GM23338 (cell line): ENCODE measurements at regions not wholly inside any gene's neighbourhood (a gene's known extent, or its start where the extent isn't known, plus 50 kb on each side); places are given as distances from the start of the nearest gene placed in this dataset.

ENCODE experiments used
- ATAC-seq: fragments of 200-7000 bp; cut with Tn5 transposase; 3 replicates; pipeline ENCODE4 v1.9.1; 2020
- DNase-seq: peaks from one replicate; pipeline ENCODE4 v3.0.0-alpha.2; 2015; ENCODE audit warnings: low spot score
- H2AFZ ChIP-seq: fragments of 200-600 bp; sonication (generic); 2 replicates; pipeline ENCODE4 v1.8.0; 2016; ENCODE audit warnings: antibody characterized with exemption, mild to moderate bottlenecking, moderate library complexity
- H3F3A ChIP-seq: fragments of 200-600 bp; sonication (generic); replicated peaks from 2 replicates; pipeline ENCODE4 v1.8.0; 2017; ENCODE audit warnings: antibody characterized with exemption, mixed run types, low read depth
- H3K27ac ChIP-seq: fragments of 200-600 bp; sonication (generic); 2 replicates; pipeline ENCODE4 v1.6.1; 2016; ENCODE audit warnings: low read depth
- H3K27me3 ChIP-seq: fragments of 200-600 bp; sonication (generic); 2 replicates; pipeline ENCODE4 v1.8.0; 2016; ENCODE audit warnings: mild to moderate bottlenecking, mixed run types, moderate library complexity; ENCODE audit not compliant: insufficient read depth
- H3K36me3 ChIP-seq: fragments of 200-600 bp; sonication (generic); 2 replicates; pipeline ENCODE4 v1.8.0; 2016; ENCODE audit warnings: mild to moderate bottlenecking; ENCODE audit not compliant: insufficient read depth
- H3K4me1 ChIP-seq: fragments of 200-600 bp; sonication (generic); 2 replicates; pipeline ENCODE4 v1.8.0; 2016; ENCODE audit warnings: mild to moderate bottlenecking, moderate library complexity; ENCODE audit not compliant: insufficient read depth
- H3K4me2 ChIP-seq: fragments of 200-600 bp; sonication (generic); 2 replicates; pipeline ENCODE4 v1.7.1; 2017; ENCODE audit warnings: mixed run types
- H3K4me3 ChIP-seq: fragments of 200-600 bp; sonication (generic); 2 replicates; pipeline ENCODE4 v1.6.1; 2016; ENCODE audit warnings: mixed run types
- H3K79me2 ChIP-seq: fragments of 200-600 bp; sonication (generic); replicated peaks from 2 replicates; pipeline ENCODE4 v1.8.0; 2017; ENCODE audit warnings: mild to moderate bottlenecking; ENCODE audit not compliant: insufficient read depth
- H3K9me2 ChIP-seq: fragments of 200-600 bp; sonication (generic); 2 replicates; pipeline ENCODE4 v1.8.0; 2017; ENCODE audit not compliant: insufficient read depth
- H4K20me1 ChIP-seq: fragments of 200-600 bp; sonication (generic); replicated peaks from 2 replicates; pipeline ENCODE4 v1.8.0; 2017; ENCODE audit warnings: mild to moderate bottlenecking; ENCODE audit not compliant: insufficient read depth
- H3K27ac Mint-ChIP-seq: 2 replicates; pipeline ENCODE4 v1.8.0; 2020; ENCODE audit warnings: inconsistent platforms, mild to moderate bottlenecking, moderate library complexity, mixed read lengths
- H3K27me3 Mint-ChIP-seq: 3 replicates; pipeline ENCODE4 v1.8.0; 2022; ENCODE audit warnings: low read depth, mild to moderate bottlenecking, moderate library complexity, mixed read lengths, inconsistent platforms; ENCODE audit not compliant: insufficient read depth, poor library complexity
- H3K36me3 Mint-ChIP-seq: 3 replicates; pipeline ENCODE4 v1.8.0; 2021; ENCODE audit warnings: low read depth, mild to moderate bottlenecking, inconsistent platforms, moderate library complexity, mixed read lengths
- H3K4me1 Mint-ChIP-seq: 3 replicates; pipeline ENCODE4 v1.8.0; 2020; ENCODE audit warnings: mild to moderate bottlenecking, inconsistent platforms, mixed read lengths
- H3K4me3 Mint-ChIP-seq: 3 replicates; pipeline ENCODE4 v1.8.0; 2021; ENCODE audit warnings: moderate library complexity, mild to moderate bottlenecking, inconsistent platforms, mixed read lengths
- H3K9me3 Mint-ChIP-seq: 3 replicates; pipeline ENCODE4 v1.8.0; 2020; ENCODE audit warnings: moderate library complexity, mild to moderate bottlenecking, inconsistent platforms, mixed read lengths
- CREB1 ChIP-seq: fragments of 250-450 bp; sonication (Bioruptor Pico); IDR thresholded peaks from 2 replicates; pipeline ENCODE4 v1.5.0; 2020; ENCODE audit warnings: low read depth, mild to moderate bottlenecking, moderate library complexity
- ETS1 ChIP-seq: IDR thresholded peaks from 2 replicates; pipeline ENCODE4 v1.6.1; 2016; ENCODE audit warnings: antibody characterized with exemption
- EZH2 ChIP-seq: fragments of 200-600 bp; sonication (generic); IDR thresholded peaks from one replicate; pipeline ENCODE4 v1.8.0; 2017; ENCODE audit warnings: antibody characterized with exemption, mild to moderate bottlenecking, low read depth; ENCODE audit not compliant: unreplicated experiment
- EZH2phosphoT487 ChIP-seq: fragments of 200-600 bp; sonication (generic); IDR thresholded peaks from one replicate; pipeline ENCODE4 v1.8.1; 2018; ENCODE audit warnings: antibody characterized with exemption; ENCODE audit not compliant: unreplicated experiment
- JUNB ChIP-seq: IDR thresholded peaks from one replicate; pipeline ENCODE4 v1.6.1; 2016; ENCODE audit warnings: antibody characterized with exemption; ENCODE audit not compliant: unreplicated experiment
- NANOG ChIP-seq: IDR thresholded peaks from 2 replicates; pipeline ENCODE4 v1.6.1; 2016; ENCODE audit warnings: antibody characterized with exemption, borderline replicate concordance
- POLR2AphosphoS5 ChIP-seq: IDR thresholded peaks from 2 replicates; pipeline ENCODE4 v1.6.1; 2016; ENCODE audit warnings: antibody characterized with exemption, low read depth
- REST ChIP-seq: IDR thresholded peaks from one replicate; pipeline ENCODE4 v1.6.1; 2018; ENCODE audit warnings: antibody characterized with exemption; ENCODE audit not compliant: unreplicated experiment
- STAT1 ChIP-seq: IDR thresholded peaks from one replicate; pipeline ENCODE4 v1.6.1; 2016; ENCODE audit warnings: antibody characterized with exemption; ENCODE audit not compliant: unreplicated experiment
- ZNF114 ChIP-seq: fragments of 250-450 bp; sonication (Bioruptor Pico); IDR thresholded peaks from 2 replicates; pipeline ENCODE4 v1.5.0; 2020; ENCODE audit warnings: mild to moderate bottlenecking, moderate library complexity
- ZNF331 ChIP-seq: fragments of 250-450 bp; sonication (Bioruptor Pico); IDR thresholded peaks from 2 replicates; pipeline ENCODE4 v1.5.0; 2020; ENCODE audit warnings: low read depth, mild to moderate bottlenecking, moderate library complexity
- TF ChIP-seq, protein P1 (sequence below), 2 experiments: fragments of 200-600 bp in 1 of 2; sonication (generic) in 1 of 2; conservative IDR thresholded peaks; 2 replicates each; pipeline versions ENCODE4 v1.5.1 to v1.6.1; 2016 to 2017; ENCODE audit warnings: antibody characterized with exemption in 2 of 2, low read depth in 2 of 2, mild to moderate bottlenecking in 2 of 2, moderate library complexity in 1 of 2
- TF ChIP-seq, protein P2 (sequence below): fragments of 250-450 bp; sonication (Bioruptor Pico); IDR thresholded peaks from 2 replicates; pipeline ENCODE4 v1.5.0; 2020; ENCODE audit warnings: mild to moderate bottlenecking, moderate library complexity

- Mint-ChIP-seq H3K27ac (no peak overlapping the region), H3K4me1 (peaks cover 20% of the 10 kb centered on the region)
- H3K27ac ChIP-seq: no peak overlapping the region
Measured at GRCh38 chr12:42979746-42980145, 390.2 kb upstream of the PRICKLE1 start.

More at GRCh38 chr12:42979746-42980145, 390.2 kb upstream of the PRICKLE1 start:
- Histone ChIP-seq H2AFZ (no peak overlapping the region), H4K20me1 (no peaks in the 10 kb centered on the region), H3K79me2 (no peaks in the 10 kb centered on the region), H3K4me1 (peaks cover 8% of the 10 kb centered on the region), H3K27me3 (no peaks in the 10 kb centered on the region), H3K9me2 (no peaks in the 10 kb centered on the region), H3K4me3 (no peak overlapping the region), H3K36me3 (no peaks in the 10 kb centered on the region), H3K4me2 (no peak overlapping the region), H3F3A (no peaks in the 10 kb centered on the region)
- H3K36me3 Mint-ChIP-seq: peaks cover 7% of the 10 kb centered on the region; the same call in 2 of the 3 replicates
- ATAC-seq: no peak
- H3K4me3 Mint-ChIP-seq: no peak overlapping the region
- TF ChIP-seq REST: no peak
- no peak for TF ChIP-seq EZH2phosphoT487
- no peak for TF ChIP-seq ZNF114 (CRISPR knock-in tag)
- TF ChIP-seq POLR2AphosphoS5: no peak
- TF ChIP-seq, protein P1, sequence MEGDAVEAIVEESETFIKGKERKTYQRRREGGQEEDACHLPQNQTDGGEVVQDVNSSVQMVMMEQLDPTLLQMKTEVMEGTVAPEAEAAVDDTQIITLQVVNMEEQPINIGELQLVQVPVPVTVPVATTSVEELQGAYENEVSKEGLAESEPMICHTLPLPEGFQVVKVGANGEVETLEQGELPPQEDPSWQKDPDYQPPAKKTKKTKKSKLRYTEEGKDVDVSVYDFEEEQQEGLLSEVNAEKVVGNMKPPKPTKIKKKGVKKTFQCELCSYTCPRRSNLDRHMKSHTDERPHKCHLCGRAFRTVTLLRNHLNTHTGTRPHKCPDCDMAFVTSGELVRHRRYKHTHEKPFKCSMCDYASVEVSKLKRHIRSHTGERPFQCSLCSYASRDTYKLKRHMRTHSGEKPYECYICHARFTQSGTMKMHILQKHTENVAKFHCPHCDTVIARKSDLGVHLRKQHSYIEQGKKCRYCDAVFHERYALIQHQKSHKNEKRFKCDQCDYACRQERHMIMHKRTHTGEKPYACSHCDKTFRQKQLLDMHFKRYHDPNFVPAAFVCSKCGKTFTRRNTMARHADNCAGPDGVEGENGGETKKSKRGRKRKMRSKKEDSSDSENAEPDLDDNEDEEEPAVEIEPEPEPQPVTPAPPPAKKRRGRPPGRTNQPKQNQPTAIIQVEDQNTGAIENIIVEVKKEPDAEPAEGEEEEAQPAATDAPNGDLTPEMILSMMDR (conservative IDR thresholded peaks at IDR 0.05; ENCODE audit: low read depth in 2 of 2): no peak
- TF ChIP-seq EZH2: no peak
- TF ChIP-seq ETS1: no peak
- no peak for TF ChIP-seq NANOG
- no peak for TF ChIP-seq CREB1
- TF ChIP-seq ZNF331 (CRISPR knock-in tag): no peak
- TF ChIP-seq, protein P2, sequence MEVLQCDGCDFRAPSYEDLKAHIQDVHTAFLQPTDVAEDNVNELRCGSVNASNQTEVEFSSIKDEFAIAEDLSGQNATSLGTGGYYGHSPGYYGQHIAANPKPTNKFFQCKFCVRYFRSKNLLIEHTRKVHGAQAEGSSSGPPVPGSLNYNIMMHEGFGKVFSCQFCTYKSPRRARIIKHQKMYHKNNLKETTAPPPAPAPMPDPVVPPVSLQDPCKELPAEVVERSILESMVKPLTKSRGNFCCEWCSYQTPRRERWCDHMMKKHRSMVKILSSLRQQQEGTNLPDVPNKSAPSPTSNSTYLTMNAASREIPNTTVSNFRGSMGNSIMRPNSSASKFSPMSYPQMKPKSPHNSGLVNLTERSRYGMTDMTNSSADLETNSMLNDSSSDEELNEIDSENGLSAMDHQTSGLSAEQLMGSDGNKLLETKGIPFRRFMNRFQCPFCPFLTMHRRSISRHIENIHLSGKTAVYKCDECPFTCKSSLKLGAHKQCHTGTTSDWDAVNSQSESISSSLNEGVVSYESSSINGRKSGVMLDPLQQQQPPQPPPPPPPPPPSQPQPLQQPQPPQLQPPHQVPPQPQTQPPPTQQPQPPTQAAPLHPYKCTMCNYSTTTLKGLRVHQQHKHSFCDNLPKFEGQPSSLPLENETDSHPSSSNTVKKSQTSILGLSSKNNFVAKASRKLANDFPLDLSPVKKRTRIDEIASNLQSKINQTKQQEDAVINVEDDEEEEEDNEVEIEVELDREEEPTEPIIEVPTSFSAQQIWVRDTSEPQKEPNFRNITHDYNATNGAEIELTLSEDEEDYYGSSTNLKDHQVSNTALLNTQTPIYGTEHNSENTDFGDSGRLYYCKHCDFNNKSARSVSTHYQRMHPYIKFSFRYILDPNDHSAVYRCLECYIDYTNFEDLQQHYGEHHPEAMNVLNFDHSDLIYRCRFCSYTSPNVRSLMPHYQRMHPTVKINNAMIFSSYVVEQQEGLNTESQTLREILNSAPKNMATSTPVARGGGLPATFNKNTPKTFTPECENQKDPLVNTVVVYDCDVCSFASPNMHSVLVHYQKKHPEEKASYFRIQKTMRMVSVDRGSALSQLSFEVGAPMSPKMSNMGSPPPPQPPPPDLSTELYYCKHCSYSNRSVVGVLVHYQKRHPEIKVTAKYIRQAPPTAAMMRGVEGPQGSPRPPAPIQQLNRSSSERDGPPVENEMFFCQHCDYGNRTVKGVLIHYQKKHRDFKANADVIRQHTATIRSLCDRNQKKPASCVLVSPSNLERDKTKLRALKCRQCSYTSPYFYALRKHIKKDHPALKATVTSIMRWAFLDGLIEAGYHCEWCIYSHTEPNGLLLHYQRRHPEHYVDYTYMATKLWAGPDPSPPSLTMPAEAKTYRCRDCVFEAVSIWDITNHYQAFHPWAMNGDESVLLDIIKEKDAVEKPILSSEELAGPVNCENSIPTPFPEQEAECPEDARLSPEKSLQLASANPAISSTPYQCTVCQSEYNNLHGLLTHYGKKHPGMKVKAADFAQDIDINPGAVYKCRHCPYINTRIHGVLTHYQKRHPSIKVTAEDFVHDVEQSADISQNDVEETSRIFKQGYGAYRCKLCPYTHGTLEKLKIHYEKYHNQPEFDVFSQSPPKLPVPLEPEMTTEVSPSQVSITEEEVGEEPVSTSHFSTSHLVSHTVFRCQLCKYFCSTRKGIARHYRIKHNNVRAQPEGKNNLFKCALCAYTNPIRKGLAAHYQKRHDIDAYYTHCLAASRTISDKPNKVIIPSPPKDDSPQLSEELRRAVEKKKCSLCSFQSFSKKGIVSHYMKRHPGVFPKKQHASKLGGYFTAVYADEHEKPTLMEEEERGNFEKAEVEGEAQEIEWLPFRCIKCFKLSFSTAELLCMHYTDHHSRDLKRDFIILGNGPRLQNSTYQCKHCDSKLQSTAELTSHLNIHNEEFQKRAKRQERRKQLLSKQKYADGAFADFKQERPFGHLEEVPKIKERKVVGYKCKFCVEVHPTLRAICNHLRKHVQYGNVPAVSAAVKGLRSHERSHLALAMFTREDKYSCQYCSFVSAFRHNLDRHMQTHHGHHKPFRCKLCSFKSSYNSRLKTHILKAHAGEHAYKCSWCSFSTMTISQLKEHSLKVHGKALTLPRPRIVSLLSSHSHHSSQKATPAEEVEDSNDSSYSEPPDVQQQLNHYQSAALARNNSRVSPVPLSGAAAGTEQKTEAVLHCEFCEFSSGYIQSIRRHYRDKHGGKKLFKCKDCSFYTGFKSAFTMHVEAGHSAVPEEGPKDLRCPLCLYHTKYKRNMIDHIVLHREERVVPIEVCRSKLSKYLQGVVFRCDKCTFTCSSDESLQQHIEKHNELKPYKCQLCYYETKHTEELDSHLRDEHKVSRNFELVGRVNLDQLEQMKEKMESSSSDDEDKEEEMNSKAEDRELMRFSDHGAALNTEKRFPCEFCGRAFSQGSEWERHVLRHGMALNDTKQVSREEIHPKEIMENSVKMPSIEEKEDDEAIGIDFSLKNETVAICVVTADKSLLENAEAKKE (CRISPR knock-in tag): no peak
- TF ChIP-seq STAT1: no peak
- no peak for TF ChIP-seq JUNB
- no peak for DNase-seq
- no peaks in the 10 kb centered on the region for H3K27me3 Mint-ChIP-seq
- H3K9me3 Mint-ChIP-seq: peaks cover 11% of the 10 kb centered on the region
